ENCODE measurements at regions not wholly inside any gene's neighbourhood (a gene's known extent, or its start where the extent isn't known, plus 50 kb on each side); places are given as distances from the start of the nearest gene placed in this dataset.

- TF ChIP-seq, protein P1, sequence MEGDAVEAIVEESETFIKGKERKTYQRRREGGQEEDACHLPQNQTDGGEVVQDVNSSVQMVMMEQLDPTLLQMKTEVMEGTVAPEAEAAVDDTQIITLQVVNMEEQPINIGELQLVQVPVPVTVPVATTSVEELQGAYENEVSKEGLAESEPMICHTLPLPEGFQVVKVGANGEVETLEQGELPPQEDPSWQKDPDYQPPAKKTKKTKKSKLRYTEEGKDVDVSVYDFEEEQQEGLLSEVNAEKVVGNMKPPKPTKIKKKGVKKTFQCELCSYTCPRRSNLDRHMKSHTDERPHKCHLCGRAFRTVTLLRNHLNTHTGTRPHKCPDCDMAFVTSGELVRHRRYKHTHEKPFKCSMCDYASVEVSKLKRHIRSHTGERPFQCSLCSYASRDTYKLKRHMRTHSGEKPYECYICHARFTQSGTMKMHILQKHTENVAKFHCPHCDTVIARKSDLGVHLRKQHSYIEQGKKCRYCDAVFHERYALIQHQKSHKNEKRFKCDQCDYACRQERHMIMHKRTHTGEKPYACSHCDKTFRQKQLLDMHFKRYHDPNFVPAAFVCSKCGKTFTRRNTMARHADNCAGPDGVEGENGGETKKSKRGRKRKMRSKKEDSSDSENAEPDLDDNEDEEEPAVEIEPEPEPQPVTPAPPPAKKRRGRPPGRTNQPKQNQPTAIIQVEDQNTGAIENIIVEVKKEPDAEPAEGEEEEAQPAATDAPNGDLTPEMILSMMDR (IDR thresholded peaks at IDR 0.05): no peak
- TF ChIP-seq EP300 (IDR thresholded peaks at IDR 0.05; ENCODE audit: borderline replicate concordance in 1 of 2, low read depth in 1 of 2, low read length in 1 of 2) (no peak), SMC3 (IDR thresholded peaks at IDR 0.05; ENCODE audit: low read depth, low read length) (no peak), EZH2phosphoT487 (IDR thresholded peaks at IDR 0.05; ENCODE audit: borderline replicate concordance, low read depth) (no peak)
These were observed 92.9 kb upstream of the TNPO1 start for GRCh38 chr5:72723581-72723980.
